ENCODE measurements at regions not wholly inside any gene's neighbourhood (a gene's known extent, or its start where the extent isn't known, plus 50 kb on each side); places are given as distances from the start of the nearest gene placed in this dataset.
"Not testable (repeated sequence)": the region's sequence is repeated elsewhere in the genome, so short reads cannot be mapped to it uniquely, and the experiment has no call there.

GRCh38 chr18:78433562-78433961 lies 546.1 kb upstream of the SALL3 start:
- Histone ChIP-seq H3K36me3 (ENCODE audit: insufficient read depth, low read length) (no peaks in the 10 kb centered on the region), H3K27ac (ENCODE audit: low read depth, low read length, poor library complexity, severe bottlenecking) (no peak overlapping the region), H3K9me3 (ENCODE audit: low read length) (no peaks in the 10 kb centered on the region), H3K9me2 (ENCODE audit: insufficient read depth, low read length) (no peaks in the 10 kb centered on the region), H3K4me2 (ENCODE audit: low read length) (no peak overlapping the region), H2AFZ (ENCODE audit: low read length) (no peak overlapping the region), H3K79me2 (ENCODE audit: insufficient read depth, low read depth, low read length) (no peaks in the 10 kb centered on the region), H3K4me3 (ENCODE audit: low read depth, low read length, poor library complexity, severe bottlenecking) (no peak overlapping the region), H3K4me1 (ENCODE audit: insufficient read depth, low read length, poor library complexity, severe bottlenecking) (no peaks in the 10 kb centered on the region), H4K20me1 (ENCODE audit: insufficient read depth, low read length) (no peaks in the 10 kb centered on the region)
- CTCF ChIA-PET (ENCODE audit: unreplicated experiment), result no interaction called here
- POLR2A ChIA-PET, result no interaction called here
- DNase-seq (ENCODE audit: low spot score), result no peak
- intact Hi-C loops (cut with micrococcal nuclease; ENCODE audit: unreplicated experiment), result no loop called here
- BruUV-seq (replicated peaks), result no TSS peak
- TF ChIP-seq CTCF (conservative IDR thresholded peaks at IDR 0.05; ENCODE audit: low read length) (no peak), EZH2phosphoT487 (IDR thresholded peaks at IDR 0.05; ENCODE audit: borderline replicate concordance, low read depth, low read length) (no peak)

- CTCF ChIA-PET (ENCODE audit: unreplicated experiment), result no interaction called here
- intact Hi-C loops (cut with micrococcal nuclease; ENCODE audit: unreplicated experiment), result no loop called here
Measured at GRCh38 chr18:78436110-78436509, 543.5 kb upstream of the SALL3 start.

GRCh38 chr18:78438235-78438634 lies 541.4 kb upstream of the SALL3 start:
- H3K4me2 ChIP-seq (ENCODE audit: low read length); H3K4me1 ChIP-seq (ENCODE audit: insufficient read depth, low read length, poor library complexity, severe bottlenecking); H3K27ac ChIP-seq (ENCODE audit: low read depth, low read length, poor library complexity, severe bottlenecking); H3K36me3 ChIP-seq (ENCODE audit: insufficient read depth, low read length); CTCF ChIA-PET (ENCODE audit: unreplicated experiment); H3K4me3 ChIP-seq (ENCODE audit: low read depth, low read length, poor library complexity, severe bottlenecking); BruUV-seq (replicated peaks); intact Hi-C loops (cut with micrococcal nuclease; ENCODE audit: unreplicated experiment); H3K9me3 ChIP-seq (ENCODE audit: low read length); POLR2A ChIA-PET; H4K20me1 ChIP-seq (ENCODE audit: insufficient read depth, low read length); H3K9me2 ChIP-seq (ENCODE audit: insufficient read depth, low read length); H2AFZ ChIP-seq (ENCODE audit: low read length); H3K79me2 ChIP-seq (ENCODE audit: insufficient read depth, low read depth, low read length); DNase-seq (ENCODE audit: low spot score): not testable (repeated sequence)

More at GRCh38 chr18:78436110-78436509, 543.5 kb upstream of the SALL3 start:
- H2AFZ ChIP-seq (ENCODE audit: low read length), result no peak overlapping the region
- no peaks in the 10 kb centered on the region for H4K20me1 ChIP-seq (ENCODE audit: insufficient read depth, low read length)
- H3K9me2 ChIP-seq (ENCODE audit: insufficient read depth, low read length), result no peaks in the 10 kb centered on the region
- no peak for DNase-seq (ENCODE audit: low spot score)
- no peak overlapping the region for H3K27ac ChIP-seq (ENCODE audit: low read depth, low read length, poor library complexity, severe bottlenecking)
- H3K9me3 ChIP-seq (ENCODE audit: low read length), result no peaks in the 10 kb centered on the region
- POLR2A ChIA-PET, result no interaction called here
- H3K4me3 ChIP-seq (ENCODE audit: low read depth, low read length, poor library complexity, severe bottlenecking), result no peak overlapping the region
- no TSS peak for BruUV-seq (replicated peaks)
- no peaks in the 10 kb centered on the region for H3K79me2 ChIP-seq (ENCODE audit: insufficient read depth, low read depth, low read length)
- no peaks in the 10 kb centered on the region for H3K4me1 ChIP-seq (ENCODE audit: insufficient read depth, low read length, poor library complexity, severe bottlenecking)
- TF ChIP-seq CTCF (conservative IDR thresholded peaks at IDR 0.05; ENCODE audit: low read length), result no peak
- no peak for TF ChIP-seq EZH2phosphoT487 (IDR thresholded peaks at IDR 0.05; ENCODE audit: borderline replicate concordance, low read depth, low read length)
- no peaks in the 10 kb centered on the region for H3K36me3 ChIP-seq (ENCODE audit: insufficient read depth, low read length)
- no peak overlapping the region for H3K4me2 ChIP-seq (ENCODE audit: low read length)
